Calu3 (cell line): ENCODE measurements at regions not wholly inside any gene's neighbourhood (a gene's known extent, or its start where the extent isn't known, plus 50 kb on each side); places are given as distances from the start of the nearest gene placed in this dataset.

Experiments
- BruUV-seq: library from RNA; stranded (reverse); fragments of 400-500 nt; replicated peaks from 2 replicates; lab custom pipeline; 2021; lab: Mats Ljungman, UMichigan
- CTCF ChIA-PET: fragments of 300-600 bp; sonication (Branson Sonifier 250); formaldehyde crosslinking; loops from one replicate; lab custom pipeline; 2022; ENCODE audit warnings: antibody characterized with exemption; lab: Charles Lee
- DNase-seq: peaks from one replicate; pipeline ENCODE4 v3.0.0; 2022
- H3K27ac Mint-ChIP-seq: one replicate; pipeline ENCODE4 v1.8.0; 2022; ENCODE audit warnings: mixed read lengths; ENCODE audit not compliant: unreplicated experiment
- H3K27me3 Mint-ChIP-seq: one replicate; pipeline ENCODE4 v1.8.0; 2022; ENCODE audit warnings: mixed read lengths; ENCODE audit not compliant: unreplicated experiment
- H3K36me3 Mint-ChIP-seq: one replicate; pipeline ENCODE4 v1.8.0; 2022; ENCODE audit warnings: mild to moderate bottlenecking, moderate library complexity, mixed read lengths; ENCODE audit not compliant: insufficient read depth, unreplicated experiment
- H3K4me1 Mint-ChIP-seq: one replicate; pipeline ENCODE4 v1.8.0; 2022; ENCODE audit warnings: mild to moderate bottlenecking, low read depth, mixed read lengths; ENCODE audit not compliant: unreplicated experiment
- H3K4me3 Mint-ChIP-seq: one replicate; pipeline ENCODE4 v1.8.0; 2022; ENCODE audit warnings: mild to moderate bottlenecking, low read depth, moderate library complexity, mixed read lengths; ENCODE audit not compliant: unreplicated experiment
- H3K9me3 Mint-ChIP-seq: one replicate; pipeline ENCODE4 v1.8.0; 2022; ENCODE audit warnings: low read depth, mixed read lengths; ENCODE audit not compliant: unreplicated experiment
- CTCF ChIP-seq: fragments of 200-600 bp; IDR thresholded peaks from one replicate; pipeline ENCODE4 v1.8.0; 2022; ENCODE audit warnings: antibody characterized with exemption; ENCODE audit not compliant: unreplicated experiment
- intact Hi-C: fragments of 100-400 bp; cut with micrococcal nuclease; formaldehyde crosslinking; loops from one replicate; pipeline ENCODE4 v1.10.0; 2022; ENCODE audit not compliant: unreplicated experiment

- Mint-ChIP-seq H3K9me3 (no peaks in the 10 kb centered on the region), H3K27ac (no peak overlapping the region), H3K4me1 (peaks cover 37% of the 10 kb centered on the region), H3K27me3 (no peaks in the 10 kb centered on the region), H3K4me3 (no peak overlapping the region), H3K36me3 (no peaks in the 10 kb centered on the region)
- DNase-seq, result no peak
- BruUV-seq, result no TSS peak
- no peak for TF ChIP-seq CTCF
- intact Hi-C loops, result no loop called here
- CTCF ChIA-PET, result no interaction called here
Measured at GRCh38 chr7:18292584-18292983, 203.0 kb upstream of the HDAC9 start.

GRCh38 chr7:18293759-18294158 is 201.8 kb upstream of the HDAC9 start:
- no TSS peak for BruUV-seq
- intact Hi-C loops, result no loop called here

GRCh38 chr7:18294411-18294810 is 201.1 kb upstream of the HDAC9 start:
- no peaks in the 10 kb centered on the region for H3K27me3 Mint-ChIP-seq
- no peaks in the 10 kb centered on the region for H3K9me3 Mint-ChIP-seq
- no peaks in the 10 kb centered on the region for H3K36me3 Mint-ChIP-seq
- CTCF ChIA-PET, result no interaction called here
- BruUV-seq, result no TSS peak
- H3K4me3 Mint-ChIP-seq, result no peak overlapping the region
- no peak for TF ChIP-seq CTCF
- H3K4me1 Mint-ChIP-seq, result peaks cover 25% of the 10 kb centered on the region
- no peak overlapping the region for H3K27ac Mint-ChIP-seq
- intact Hi-C loops, result no loop called here
- no peak for DNase-seq

More at GRCh38 chr7:18293759-18294158, 201.8 kb upstream of the HDAC9 start:
- no peaks in the 10 kb centered on the region for H3K36me3 Mint-ChIP-seq
- TF ChIP-seq CTCF, result no peak
- H3K9me3 Mint-ChIP-seq, result no peaks in the 10 kb centered on the region
- CTCF ChIA-PET, result no interaction called here
- peaks cover 31% of the 10 kb centered on the region for H3K4me1 Mint-ChIP-seq
- no peak overlapping the region for H3K27ac Mint-ChIP-seq
- H3K27me3 Mint-ChIP-seq, result no peaks in the 10 kb centered on the region
- no peak overlapping the region for H3K4me3 Mint-ChIP-seq
- DNase-seq, result no peak

GRCh38 chr7:18295781-18296423 is 199.6 kb upstream of the HDAC9 start:
- CTCF ChIA-PET, result interaction anchor here (1.0 kb wide), 1 partner anchor 50 kb away, joined by 3 read pairs; no protein-coding TSS in a partner anchor
- H3K4me3 Mint-ChIP-seq, result no peak overlapping the region
- intact Hi-C loops, result no loop called here
- no peak for TF ChIP-seq CTCF
- H3K4me1 Mint-ChIP-seq, result peaks cover 10% of the 10 kb centered on the region
- no peaks in the 10 kb centered on the region for H3K36me3 Mint-ChIP-seq
- H3K27me3 Mint-ChIP-seq, result no peaks in the 10 kb centered on the region
- BruUV-seq, result no TSS peak
- DNase-seq, result no peak
- H3K9me3 Mint-ChIP-seq, result no peaks in the 10 kb centered on the region
- no peak overlapping the region for H3K27ac Mint-ChIP-seq
